ENCODE measurements at regions not wholly inside any gene's neighbourhood (a gene's known extent, or its start where the extent isn't known, plus 50 kb on each side); places are given as distances from the start of the nearest gene placed in this dataset.

GRCh38 chr10:14383266-14383665, 52.5 kb upstream of the FRMD4A start:
- no peak for TF ChIP-seq POLR2A (IDR thresholded peaks at IDR 0.05)
- TF ChIP-seq CTCF (IDR thresholded peaks at IDR 0.05), result no peak

Measured in lower leg skin (tissue), 3 donors.